GM23338 (cell line): ENCODE measurements at regions not wholly inside any gene's neighbourhood (a gene's known extent, or its start where the extent isn't known, plus 50 kb on each side); places are given as distances from the start of the nearest gene placed in this dataset.

ENCODE experiments used
- CREB1 ChIP-seq: fragments of 250-450 bp; sonication (Bioruptor Pico); IDR thresholded peaks from 2 replicates; pipeline ENCODE4 v1.5.0; 2020; ENCODE audit warnings: low read depth, mild to moderate bottlenecking, moderate library complexity
- EZH2 ChIP-seq: fragments of 200-600 bp; sonication (generic); IDR thresholded peaks from one replicate; pipeline ENCODE4 v1.8.0; 2017; ENCODE audit warnings: antibody characterized with exemption, mild to moderate bottlenecking, low read depth; ENCODE audit not compliant: unreplicated experiment
- EZH2phosphoT487 ChIP-seq: fragments of 200-600 bp; sonication (generic); IDR thresholded peaks from one replicate; pipeline ENCODE4 v1.8.1; 2018; ENCODE audit warnings: antibody characterized with exemption; ENCODE audit not compliant: unreplicated experiment
- JUNB ChIP-seq: IDR thresholded peaks from one replicate; pipeline ENCODE4 v1.6.1; 2016; ENCODE audit warnings: antibody characterized with exemption; ENCODE audit not compliant: unreplicated experiment
- NANOG ChIP-seq: IDR thresholded peaks from 2 replicates; pipeline ENCODE4 v1.6.1; 2016; ENCODE audit warnings: antibody characterized with exemption, borderline replicate concordance
- POLR2AphosphoS5 ChIP-seq: IDR thresholded peaks from 2 replicates; pipeline ENCODE4 v1.6.1; 2016; ENCODE audit warnings: antibody characterized with exemption, low read depth
- REST ChIP-seq: IDR thresholded peaks from one replicate; pipeline ENCODE4 v1.6.1; 2018; ENCODE audit warnings: antibody characterized with exemption; ENCODE audit not compliant: unreplicated experiment
- STAT1 ChIP-seq: IDR thresholded peaks from one replicate; pipeline ENCODE4 v1.6.1; 2016; ENCODE audit warnings: antibody characterized with exemption; ENCODE audit not compliant: unreplicated experiment
- ZNF114 ChIP-seq: fragments of 250-450 bp; sonication (Bioruptor Pico); IDR thresholded peaks from 2 replicates; pipeline ENCODE4 v1.5.0; 2020; ENCODE audit warnings: mild to moderate bottlenecking, moderate library complexity
- TF ChIP-seq, protein P1 (sequence below), 2 experiments: fragments of 200-600 bp in 1 of 2; sonication (generic) in 1 of 2; conservative IDR thresholded peaks; 2 replicates each; pipeline versions ENCODE4 v1.5.1 to v1.6.1; 2016 to 2017; ENCODE audit warnings: antibody characterized with exemption in 2 of 2, low read depth in 2 of 2, mild to moderate bottlenecking in 2 of 2, moderate library complexity in 1 of 2
- TF ChIP-seq, protein P2 (sequence below): IDR thresholded peaks from 2 replicates; pipeline ENCODE4 v1.6.1; 2016; ENCODE audit warnings: antibody characterized with exemption

DNA sequence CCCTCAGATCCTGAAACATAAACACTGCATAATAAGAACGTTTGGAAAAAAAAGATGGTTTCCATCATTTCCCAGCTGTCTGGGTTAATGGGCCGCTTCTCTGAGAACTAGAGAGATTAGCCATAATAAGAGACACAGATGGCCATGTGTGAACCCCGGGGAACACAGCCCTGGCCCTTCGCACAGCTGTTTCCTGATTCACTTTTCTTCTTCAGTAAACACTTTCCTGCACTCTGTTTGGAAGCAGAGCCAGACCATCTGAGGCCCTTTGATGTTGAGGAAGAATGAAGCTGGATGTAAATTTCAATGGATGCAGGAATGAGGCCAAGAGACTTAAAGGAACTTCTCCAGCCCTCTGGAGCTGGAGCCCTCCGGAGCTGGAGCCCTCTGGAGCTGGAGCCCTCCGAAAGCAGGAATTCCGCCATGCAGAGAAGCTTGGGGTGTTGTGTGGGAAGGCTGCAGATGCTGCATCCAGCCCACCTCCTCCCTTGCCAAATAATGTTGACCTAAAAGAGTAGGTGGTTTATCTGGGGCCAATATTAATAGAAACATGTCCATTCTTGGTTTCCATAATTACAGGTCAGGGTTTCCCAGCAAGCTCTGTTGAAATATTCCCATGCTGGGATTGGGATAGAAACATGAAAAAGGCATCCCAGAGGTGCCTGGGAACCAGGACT, 218.9 kb downstream of the NXNL2 start:
- TF ChIP-seq, protein P1, sequence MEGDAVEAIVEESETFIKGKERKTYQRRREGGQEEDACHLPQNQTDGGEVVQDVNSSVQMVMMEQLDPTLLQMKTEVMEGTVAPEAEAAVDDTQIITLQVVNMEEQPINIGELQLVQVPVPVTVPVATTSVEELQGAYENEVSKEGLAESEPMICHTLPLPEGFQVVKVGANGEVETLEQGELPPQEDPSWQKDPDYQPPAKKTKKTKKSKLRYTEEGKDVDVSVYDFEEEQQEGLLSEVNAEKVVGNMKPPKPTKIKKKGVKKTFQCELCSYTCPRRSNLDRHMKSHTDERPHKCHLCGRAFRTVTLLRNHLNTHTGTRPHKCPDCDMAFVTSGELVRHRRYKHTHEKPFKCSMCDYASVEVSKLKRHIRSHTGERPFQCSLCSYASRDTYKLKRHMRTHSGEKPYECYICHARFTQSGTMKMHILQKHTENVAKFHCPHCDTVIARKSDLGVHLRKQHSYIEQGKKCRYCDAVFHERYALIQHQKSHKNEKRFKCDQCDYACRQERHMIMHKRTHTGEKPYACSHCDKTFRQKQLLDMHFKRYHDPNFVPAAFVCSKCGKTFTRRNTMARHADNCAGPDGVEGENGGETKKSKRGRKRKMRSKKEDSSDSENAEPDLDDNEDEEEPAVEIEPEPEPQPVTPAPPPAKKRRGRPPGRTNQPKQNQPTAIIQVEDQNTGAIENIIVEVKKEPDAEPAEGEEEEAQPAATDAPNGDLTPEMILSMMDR (conservative IDR thresholded peaks at IDR 0.05; ENCODE audit: low read depth in 2 of 2): no peak
- TF ChIP-seq POLR2AphosphoS5 (no peak), EZH2phosphoT487 (no peak), REST (no peak), EZH2 (no peak), NANOG (no peak), CREB1 (no peak), STAT1 (no peak), JUNB (no peak), ZNF114 (CRISPR knock-in tag) (no peak)
- TF ChIP-seq, protein P2, sequence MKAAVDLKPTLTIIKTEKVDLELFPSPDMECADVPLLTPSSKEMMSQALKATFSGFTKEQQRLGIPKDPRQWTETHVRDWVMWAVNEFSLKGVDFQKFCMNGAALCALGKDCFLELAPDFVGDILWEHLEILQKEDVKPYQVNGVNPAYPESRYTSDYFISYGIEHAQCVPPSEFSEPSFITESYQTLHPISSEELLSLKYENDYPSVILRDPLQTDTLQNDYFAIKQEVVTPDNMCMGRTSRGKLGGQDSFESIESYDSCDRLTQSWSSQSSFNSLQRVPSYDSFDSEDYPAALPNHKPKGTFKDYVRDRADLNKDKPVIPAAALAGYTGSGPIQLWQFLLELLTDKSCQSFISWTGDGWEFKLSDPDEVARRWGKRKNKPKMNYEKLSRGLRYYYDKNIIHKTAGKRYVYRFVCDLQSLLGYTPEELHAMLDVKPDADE: no peak
